Progenitor cell of endocrine pancreas (in vitro differentiated cells): ENCODE measurements at regions not wholly inside any gene's neighbourhood (a gene's known extent, or its start where the extent isn't known, plus 50 kb on each side); places are given as distances from the start of the nearest gene placed in this dataset.

ENCODE experiments used
- DNase-seq: peaks from one replicate; pipeline ENCODE4 v3.0.0; 2021; ENCODE audit warnings: low spot score; ENCODE audit not compliant: unreplicated experiment
- H3K27ac Mint-ChIP-seq: 2 replicates; pipeline ENCODE4 v1.8.0; 2021; ENCODE audit warnings: mild to moderate bottlenecking, moderate library complexity, mixed read lengths
- H3K27me3 Mint-ChIP-seq: 2 replicates; pipeline ENCODE4 v1.8.0; 2021; ENCODE audit warnings: mixed read lengths
- H3K36me3 Mint-ChIP-seq: 2 replicates; pipeline ENCODE4 v1.8.0; 2022; ENCODE audit warnings: mixed read lengths; ENCODE audit not compliant: insufficient read depth
- H3K4me1 Mint-ChIP-seq: 2 replicates; pipeline ENCODE4 v1.8.0; 2021; ENCODE audit warnings: low read depth, mixed read lengths
- H3K4me3 Mint-ChIP-seq: 2 replicates; pipeline ENCODE4 v1.8.0; 2021; ENCODE audit warnings: low read depth, mild to moderate bottlenecking, moderate library complexity, mixed read lengths
- H3K9me3 Mint-ChIP-seq: 2 replicates; pipeline ENCODE4 v1.8.0; 2021; ENCODE audit warnings: low read depth, mixed read lengths
- TF ChIP-seq, protein P1 (sequence below): fragments of 200-600 bp; sonication (generic); IDR thresholded peaks from one replicate; pipeline ENCODE4 v1.5.0; 2021; ENCODE audit warnings: antibody characterized with exemption, mild to moderate bottlenecking; ENCODE audit not compliant: unreplicated experiment

DNA sequence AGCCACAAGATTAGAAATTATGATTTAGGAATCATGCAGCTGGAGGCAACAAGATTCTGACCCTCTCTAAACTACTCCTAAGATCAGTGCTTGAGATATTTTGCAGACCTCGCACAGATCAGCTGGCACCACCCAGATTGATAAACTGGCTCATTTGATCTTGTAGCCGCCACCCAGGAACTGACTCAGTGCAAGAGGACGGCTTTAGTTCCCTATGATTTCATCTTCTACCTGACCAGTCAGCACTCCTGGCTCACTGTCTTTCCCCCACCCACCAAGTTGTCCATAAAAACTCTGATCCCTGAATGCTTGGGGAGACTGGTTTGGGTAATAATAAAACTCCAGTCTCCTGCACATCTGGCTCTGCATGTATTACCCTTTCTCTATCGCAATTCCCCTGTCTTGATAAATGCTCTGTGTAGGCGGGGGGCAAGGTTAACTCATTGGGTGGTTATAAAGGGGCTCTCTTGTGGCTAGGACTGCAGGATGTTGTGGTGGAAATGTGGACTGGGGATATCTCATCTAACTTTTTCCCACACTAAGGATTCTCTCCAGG lies 96.1 kb downstream of the ARL6IP6 start:
- H3K27ac Mint-ChIP-seq: no peak overlapping the region
- H3K9me3 Mint-ChIP-seq: peaks cover 13% of the 10 kb centered on the region
- TF ChIP-seq, protein P1, sequence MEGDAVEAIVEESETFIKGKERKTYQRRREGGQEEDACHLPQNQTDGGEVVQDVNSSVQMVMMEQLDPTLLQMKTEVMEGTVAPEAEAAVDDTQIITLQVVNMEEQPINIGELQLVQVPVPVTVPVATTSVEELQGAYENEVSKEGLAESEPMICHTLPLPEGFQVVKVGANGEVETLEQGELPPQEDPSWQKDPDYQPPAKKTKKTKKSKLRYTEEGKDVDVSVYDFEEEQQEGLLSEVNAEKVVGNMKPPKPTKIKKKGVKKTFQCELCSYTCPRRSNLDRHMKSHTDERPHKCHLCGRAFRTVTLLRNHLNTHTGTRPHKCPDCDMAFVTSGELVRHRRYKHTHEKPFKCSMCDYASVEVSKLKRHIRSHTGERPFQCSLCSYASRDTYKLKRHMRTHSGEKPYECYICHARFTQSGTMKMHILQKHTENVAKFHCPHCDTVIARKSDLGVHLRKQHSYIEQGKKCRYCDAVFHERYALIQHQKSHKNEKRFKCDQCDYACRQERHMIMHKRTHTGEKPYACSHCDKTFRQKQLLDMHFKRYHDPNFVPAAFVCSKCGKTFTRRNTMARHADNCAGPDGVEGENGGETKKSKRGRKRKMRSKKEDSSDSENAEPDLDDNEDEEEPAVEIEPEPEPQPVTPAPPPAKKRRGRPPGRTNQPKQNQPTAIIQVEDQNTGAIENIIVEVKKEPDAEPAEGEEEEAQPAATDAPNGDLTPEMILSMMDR: no peak
- H3K36me3 Mint-ChIP-seq: peaks cover 2% of the 10 kb centered on the region
- H3K4me1 Mint-ChIP-seq: no peaks in the 10 kb centered on the region
- no peaks in the 10 kb centered on the region for H3K27me3 Mint-ChIP-seq
- no peak overlapping the region for H3K4me3 Mint-ChIP-seq
- no peak for DNase-seq

DNA sequence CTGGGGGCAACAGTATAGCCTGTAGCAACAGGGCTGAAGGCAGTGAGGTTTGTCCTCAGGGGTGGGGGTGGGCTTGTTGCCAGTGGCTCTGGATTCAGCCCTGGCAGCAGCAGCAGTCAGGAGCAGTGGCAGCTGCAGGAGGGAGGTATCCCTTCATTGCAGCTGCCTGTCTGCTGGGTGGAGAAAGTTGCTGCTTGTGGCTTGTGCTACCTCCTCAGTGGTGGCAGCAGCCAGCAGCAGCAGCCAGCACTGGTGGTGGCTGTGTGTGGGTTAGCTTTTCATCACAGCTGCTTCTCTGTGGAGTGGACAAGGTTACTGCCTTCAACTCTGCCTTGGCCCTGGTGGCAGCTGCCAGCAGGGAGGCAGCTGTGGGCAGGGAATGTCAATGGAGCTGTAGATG lies 94.9 kb downstream of the ARL6IP6 start:
- Mint-ChIP-seq H3K27me3 (no peaks in the 10 kb centered on the region), H3K27ac (no peak overlapping the region), H3K36me3 (peaks cover 2% of the 10 kb centered on the region), H3K4me3 (no peak overlapping the region), H3K4me1 (peaks cover 6% of the 10 kb centered on the region), H3K9me3 (peaks cover 13% of the 10 kb centered on the region)
- TF ChIP-seq, protein P1: no peak
- no peak for DNase-seq
